ENCODE measurements at regions not wholly inside any gene's neighbourhood (a gene's known extent, or its start where the extent isn't known, plus 50 kb on each side); places are given as distances from the start of the nearest gene placed in this dataset.

DNA sequence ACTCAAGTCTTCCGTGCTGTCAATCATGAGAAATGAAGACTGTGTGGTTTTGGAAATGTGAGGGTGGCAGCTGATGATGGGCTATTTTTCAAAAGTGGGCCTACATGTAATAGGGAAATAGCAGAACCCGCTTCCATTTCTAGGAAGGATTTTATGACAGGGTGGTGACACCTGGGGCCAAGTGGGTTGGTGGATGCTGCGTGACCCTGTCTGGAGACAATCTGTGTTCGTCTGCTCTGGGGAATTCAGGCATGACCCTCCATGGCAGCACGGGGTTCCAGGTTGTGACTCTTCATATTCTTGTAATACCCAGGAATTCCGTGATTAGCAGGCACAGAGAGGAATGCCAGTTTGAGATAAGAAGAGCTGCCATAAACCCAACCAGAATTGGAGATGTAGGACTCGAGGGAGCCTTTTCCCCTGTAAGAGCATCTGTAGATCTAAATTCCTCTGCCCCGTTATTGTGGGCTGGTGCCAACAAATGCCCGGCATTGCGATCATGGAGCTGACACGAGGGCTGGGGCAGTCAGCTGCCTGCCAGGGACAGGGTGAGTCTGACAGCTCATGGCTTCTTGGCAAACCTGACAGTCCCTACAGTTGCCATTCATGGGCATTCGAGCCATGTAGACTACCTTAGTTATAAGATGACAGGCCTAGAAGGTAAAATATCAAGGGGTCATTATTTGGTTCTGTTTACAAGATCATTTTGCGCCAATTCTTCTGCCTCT is 279.7 kb downstream of the GADD45G start:
- TF ChIP-seq GATA3 (IDR thresholded peaks at IDR 0.05; ENCODE audit: low read depth, low read length) (no peak), GATA2 (IDR thresholded peaks at IDR 0.05; ENCODE audit: low read depth, low read length) (no peak)

All from SH-SY5Y (cell line).